IMR-90 (cell line): ENCODE measurements at regions not wholly inside any gene's neighbourhood (a gene's known extent, or its start where the extent isn't known, plus 50 kb on each side); places are given as distances from the start of the nearest gene placed in this dataset.

Source experiments
- ATAC-seq: fragments of 200-7000 bp; cut with Tn5 transposase; 2 replicates; pipeline ENCODE4 v1.9.1; 2020; ENCODE audit warnings: low read depth, mild to moderate bottlenecking, moderate library complexity
- BruUV-seq: library from RNA; stranded (reverse); fragments of 400-500 nt; replicated peaks from 2 replicates; lab custom pipeline; 2021; lab: Mats Ljungman, UMichigan
- CTCF ChIA-PET: fragments of 300-600 bp; formaldehyde crosslinking; extraction: SDS; loops from one replicate; lab custom pipeline; 2021; ENCODE audit warnings: antibody characterized with exemption; lab: Yijun Ruan, JAX
- POLR2A ChIA-PET: fragments of 300-600 bp; sonication (Branson Sonifier 250); formaldehyde crosslinking; loops from one replicate; lab custom pipeline; 2022; ENCODE audit warnings: antibody characterized with exemption; ENCODE audit not compliant: unreplicated experiment; lab: Charles Lee
- DNase-seq: peaks from one replicate; pipeline ENCODE4 v3.0.0; 2013
- H2AFZ ChIP-seq: replicated peaks from 2 replicates; pipeline ENCODE3; 2013; ENCODE audit warnings: low read length, mild to moderate bottlenecking; ENCODE audit not compliant: poor library complexity
- H2AK5ac ChIP-seq: 2 replicates; pipeline ENCODE4 v1.6.1; 2013; ENCODE audit warnings: low read depth, low read length, inconsistent platforms
- H2AK9ac ChIP-seq: replicated peaks from 2 replicates; pipeline ENCODE3; 2013; ENCODE audit warnings: mild to moderate bottlenecking, low read depth, low read length, moderate library complexity; ENCODE audit not compliant: poor library complexity
- H2BK120ac ChIP-seq: 2 replicates; pipeline ENCODE4 v1.6.1; 2013; ENCODE audit warnings: low read depth, low read length, inconsistent platforms
- H2BK15ac ChIP-seq: 3 replicates; pipeline ENCODE4 v1.6.1; 2013; ENCODE audit warnings: low read depth, low read length, inconsistent platforms
- H2BK20ac ChIP-seq: 2 replicates; pipeline ENCODE4 v1.6.1; 2013; ENCODE audit warnings: low read depth, mild to moderate bottlenecking, inconsistent platforms, low read length, moderate library complexity
- H2BK5ac ChIP-seq: 2 replicates; pipeline ENCODE4 v1.6.1; 2013; ENCODE audit warnings: mild to moderate bottlenecking, low read depth, low read length, inconsistent platforms; ENCODE audit not compliant: poor library complexity, severe bottlenecking
- H3K14ac ChIP-seq: replicated peaks from 2 replicates; pipeline ENCODE4 v1.6.1; 2013; ENCODE audit warnings: low read depth, low read length, inconsistent platforms
- H3K18ac ChIP-seq: 2 replicates; pipeline ENCODE4 v1.6.1; 2013; ENCODE audit warnings: low read depth, low read length, control low read depth
- H3K23ac ChIP-seq: 2 replicates; pipeline ENCODE4 v1.6.1; 2013; ENCODE audit warnings: low read depth, low read length, inconsistent platforms
- H3K27ac ChIP-seq: 2 replicates; pipeline ENCODE4 v1.5.1; 2013; ENCODE audit warnings: mild to moderate bottlenecking, control low read depth, low read length; ENCODE audit not compliant: insufficient read depth
- H3K27me3 ChIP-seq: 2 replicates; pipeline ENCODE4 v1.6.1; 2013; ENCODE audit warnings: low read length; ENCODE audit not compliant: control insufficient read depth, insufficient read depth
- H3K36me3 ChIP-seq: 2 replicates; pipeline ENCODE4 v1.6.1; 2013; ENCODE audit warnings: low read length, mixed read lengths; ENCODE audit not compliant: control insufficient read depth, insufficient read depth
- H3K4ac ChIP-seq: 2 replicates; pipeline ENCODE4 v1.6.1; 2013; ENCODE audit warnings: low read depth, low read length, inconsistent platforms
- H3K4me1 ChIP-seq: 2 replicates; pipeline ENCODE4 v1.6.1; 2013; ENCODE audit warnings: low read length, mixed read lengths; ENCODE audit not compliant: control insufficient read depth, insufficient read depth
- H3K4me2 ChIP-seq: 2 replicates; pipeline ENCODE4 v1.6.1; 2013; ENCODE audit warnings: low read depth, mild to moderate bottlenecking, control low read depth, low read length, moderate library complexity
- H3K4me3 ChIP-seq: 2 replicates; pipeline ENCODE4 v1.5.1; 2013; ENCODE audit warnings: low read depth, mild to moderate bottlenecking, control low read depth, low read length, moderate library complexity; ENCODE audit not compliant: insufficient read depth
- H3K56ac ChIP-seq: 2 replicates; pipeline ENCODE4 v1.6.1; 2013; ENCODE audit warnings: low read length, inconsistent platforms; ENCODE audit not compliant: insufficient read depth; ENCODE audit errors: extremely low read depth
- H3K79me1 ChIP-seq, 2 experiments: 2 replicates each; pipeline ENCODE4 v1.6.1; 2013; ENCODE audit warnings: low read length in 2 of 2, inconsistent platforms in 1 of 2, low read depth in 1 of 2
- H3K9ac ChIP-seq: 2 replicates; pipeline ENCODE4 v1.6.1; 2013; ENCODE audit warnings: low read depth, low read length, control low read depth
- H3K9me1 ChIP-seq: 2 replicates; pipeline ENCODE4 v1.6.1; 2013; ENCODE audit warnings: low read length, inconsistent platforms; ENCODE audit not compliant: insufficient read depth
- H3K9me3 ChIP-seq: 2 replicates; pipeline ENCODE4 v1.6.1; 2013; ENCODE audit warnings: low read length; ENCODE audit not compliant: control insufficient read depth, insufficient read depth
- H4K20me1 ChIP-seq: 2 replicates; pipeline ENCODE4 v1.6.1; 2013; ENCODE audit warnings: low read length, inconsistent platforms; ENCODE audit not compliant: insufficient read depth
- H4K5ac ChIP-seq: 2 replicates; pipeline ENCODE4 v1.6.1; 2013; ENCODE audit warnings: mild to moderate bottlenecking, low read depth, low read length, control low read depth
- H4K8ac ChIP-seq, 2 experiments: 2 replicates each; pipeline ENCODE4 v1.6.1; 2013; ENCODE audit warnings: low read depth in 2 of 2, low read length in 2 of 2, control low read depth in 1 of 2, inconsistent platforms in 1 of 2
- H4K91ac ChIP-seq: 2 replicates; pipeline ENCODE4 v1.6.1; 2013; ENCODE audit warnings: low read depth, low read length, inconsistent platforms; ENCODE audit not compliant: insufficient read depth
- BHLHE40 ChIP-seq: fragments of 150-350 bp; IDR thresholded peaks from 2 replicates; pipeline ENCODE4 v1.6.1; 2016; ENCODE audit warnings: mild to moderate bottlenecking, low read depth, low read length
- CEBPB ChIP-seq: IDR thresholded peaks from 2 replicates; pipeline ENCODE4 v1.6.1; 2012; ENCODE audit warnings: low read depth, low read length, improper control_type of control experiment
- CHD1 ChIP-seq: IDR thresholded peaks from 2 replicates; pipeline ENCODE4 v1.6.1; 2012; ENCODE audit warnings: low read depth, low read length, improper control_type of control experiment
- FOS ChIP-seq: fragments of 150-350 bp; IDR thresholded peaks from 2 replicates; pipeline ENCODE4 v1.6.1; 2016; ENCODE audit warnings: low read depth, low read length
- MAFK ChIP-seq: IDR thresholded peaks from 2 replicates; pipeline ENCODE4 v1.6.1; 2012; ENCODE audit warnings: low read depth, low read length, improper control_type of control experiment
- MAZ ChIP-seq: IDR thresholded peaks from 2 replicates; pipeline ENCODE4 v1.6.1; 2012; ENCODE audit warnings: low read depth, mild to moderate bottlenecking, low read length, improper control_type of control experiment, moderate library complexity, borderline replicate concordance
- MXI1 ChIP-seq: IDR thresholded peaks from 2 replicates; pipeline ENCODE4 v1.6.1; 2012; ENCODE audit warnings: low read depth, mild to moderate bottlenecking, low read length, moderate library complexity, borderline replicate concordance
- NFE2L2 ChIP-seq: fragments of 150-350 bp; IDR thresholded peaks from 2 replicates; pipeline ENCODE4 v1.6.1; 2016; ENCODE audit warnings: low read depth, mild to moderate bottlenecking, low read length
- POLR2A ChIP-seq: IDR thresholded peaks from 2 replicates; pipeline ENCODE4 v1.6.1; 2012; ENCODE audit warnings: mild to moderate bottlenecking, low read depth, low read length
- RAD21 ChIP-seq: IDR thresholded peaks from 2 replicates; pipeline ENCODE4 v1.6.1; 2012; ENCODE audit warnings: low read length, improper control_type of control experiment
- RCOR1 ChIP-seq: IDR thresholded peaks from 2 replicates; pipeline ENCODE4 v1.6.1; 2012; ENCODE audit warnings: mild to moderate bottlenecking, low read length, improper control_type of control experiment; ENCODE audit not compliant: insufficient replicate concordance
- RFX5 ChIP-seq: IDR thresholded peaks from 2 replicates; pipeline ENCODE4 v1.8.0; 2012; ENCODE audit warnings: low read depth, mild to moderate bottlenecking, low read length, moderate library complexity
- SMC3 ChIP-seq: fragments of 150-350 bp; IDR thresholded peaks from 2 replicates; pipeline ENCODE4 v1.6.1; 2016; ENCODE audit warnings: low read depth, mild to moderate bottlenecking, antibody characterized with exemption, low read length, moderate library complexity
- whole genome bisulfite sequencing, 2 experiments: methylation state at CpG; one replicate each; pipeline versions ENCODE4 v1.1.5 to v1.1.7; 2013; ENCODE audit warnings: missing lambda C conversion rate in 2 of 2; ENCODE audit not compliant: insufficient read length in 1 of 2; ENCODE audit errors: extremely low coverage in 2 of 2; 5-methylcytosine and 5-hydroxymethylcytosine counted together
- dilution Hi-C: fragments of 300-500 bp; cut with HindIII; formaldehyde crosslinking; loops from one replicate; pipeline ENCODE4 v1.14.3; 2018; ENCODE audit warnings: low sequenced_read_pairs; ENCODE audit not compliant: unreplicated experiment
- in situ Hi-C: fragments of 300-500 bp; cut with MboI; formaldehyde crosslinking; loops from 3 replicates; pipeline ENCODE4 v1.14.3; 2019; ENCODE audit warnings: low sequenced_read_pairs, inconsistent platforms, mixed read lengths
- intact Hi-C: fragments of 100-400 bp; cut with micrococcal nuclease; formaldehyde crosslinking; loops from 2 replicates; pipeline ENCODE4 v1.10.0; 2022
- TF ChIP-seq, protein P1 (sequence below): conservative IDR thresholded peaks from 2 replicates; pipeline ENCODE4 v1.5.1; 2012; ENCODE audit warnings: mild to moderate bottlenecking, low read depth, low read length, improper control_type of control experiment
- TF ChIP-seq, protein P2 (sequence below): fragments of 150-350 bp; IDR thresholded peaks from 2 replicates; pipeline ENCODE4 v1.6.1; 2017; ENCODE audit warnings: mild to moderate bottlenecking, antibody characterized with exemption, low read length, low read depth
- TF ChIP-seq, protein P3 (sequence below): fragments of 150-350 bp; IDR thresholded peaks from 2 replicates; pipeline ENCODE4 v1.6.1; 2016; ENCODE audit warnings: low read depth, mild to moderate bottlenecking, low read length, moderate library complexity, borderline replicate concordance

DNA sequence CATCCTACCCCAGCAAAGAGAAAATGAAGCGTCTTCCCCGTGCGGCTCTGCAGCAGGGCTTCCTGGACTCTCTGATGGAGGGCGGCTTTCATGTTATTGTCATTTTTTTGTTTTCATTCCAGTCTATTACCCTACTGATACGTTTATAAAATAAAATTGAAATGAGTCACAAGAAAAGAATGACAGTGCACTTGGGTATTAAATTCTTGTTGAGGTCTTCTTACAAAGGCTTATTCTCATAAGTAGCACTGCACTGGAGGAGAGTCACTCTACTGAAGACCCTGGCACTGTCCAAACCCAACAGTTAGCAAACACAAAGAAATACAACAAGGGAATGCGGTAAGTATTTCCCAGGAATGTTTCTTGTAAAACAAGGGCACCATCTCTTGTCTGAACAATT is 379.3 kb downstream of the MAFB start:
- H3K9me1 ChIP-seq, result no peaks in the 10 kb centered on the region
- no peak overlapping the region for H3K14ac ChIP-seq
- BruUV-seq, result no TSS peak
- intact Hi-C loops, result no loop called here
- H4K8ac ChIP-seq, result no peak overlapping the region
- no peaks in the 10 kb centered on the region for H4K20me1 ChIP-seq
- no peak overlapping the region for H3K23ac ChIP-seq
- no peaks in the 10 kb centered on the region for H3K36me3 ChIP-seq
- ChIA-PET CTCF (no interaction called here), POLR2A (no interaction called here)
- H3K4ac ChIP-seq, result no peak overlapping the region
- no peaks in the 10 kb centered on the region for H3K4me1 ChIP-seq
- H3K4me2 ChIP-seq, result no peak overlapping the region
- no peak overlapping the region for H2BK5ac ChIP-seq
- no peak for DNase-seq
- H3K79me1 ChIP-seq, result no peaks in the 10 kb centered on the region
- no peak overlapping the region for H3K4me3 ChIP-seq
- H2AK9ac ChIP-seq, result no peak overlapping the region
- TF ChIP-seq MAFK (no peak), CEBPB (no peak), MXI1 (no peak), RFX5 (no peak), FOS (no peak), NFE2L2 (no peak), RCOR1 (no peak), MAZ (no peak), BHLHE40 (no peak), CHD1 (no peak), POLR2A (no peak), SMC3 (no peak), RAD21 (no peak)
- TF ChIP-seq, protein P1, sequence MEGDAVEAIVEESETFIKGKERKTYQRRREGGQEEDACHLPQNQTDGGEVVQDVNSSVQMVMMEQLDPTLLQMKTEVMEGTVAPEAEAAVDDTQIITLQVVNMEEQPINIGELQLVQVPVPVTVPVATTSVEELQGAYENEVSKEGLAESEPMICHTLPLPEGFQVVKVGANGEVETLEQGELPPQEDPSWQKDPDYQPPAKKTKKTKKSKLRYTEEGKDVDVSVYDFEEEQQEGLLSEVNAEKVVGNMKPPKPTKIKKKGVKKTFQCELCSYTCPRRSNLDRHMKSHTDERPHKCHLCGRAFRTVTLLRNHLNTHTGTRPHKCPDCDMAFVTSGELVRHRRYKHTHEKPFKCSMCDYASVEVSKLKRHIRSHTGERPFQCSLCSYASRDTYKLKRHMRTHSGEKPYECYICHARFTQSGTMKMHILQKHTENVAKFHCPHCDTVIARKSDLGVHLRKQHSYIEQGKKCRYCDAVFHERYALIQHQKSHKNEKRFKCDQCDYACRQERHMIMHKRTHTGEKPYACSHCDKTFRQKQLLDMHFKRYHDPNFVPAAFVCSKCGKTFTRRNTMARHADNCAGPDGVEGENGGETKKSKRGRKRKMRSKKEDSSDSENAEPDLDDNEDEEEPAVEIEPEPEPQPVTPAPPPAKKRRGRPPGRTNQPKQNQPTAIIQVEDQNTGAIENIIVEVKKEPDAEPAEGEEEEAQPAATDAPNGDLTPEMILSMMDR, result no peak
- TF ChIP-seq, protein P2, sequence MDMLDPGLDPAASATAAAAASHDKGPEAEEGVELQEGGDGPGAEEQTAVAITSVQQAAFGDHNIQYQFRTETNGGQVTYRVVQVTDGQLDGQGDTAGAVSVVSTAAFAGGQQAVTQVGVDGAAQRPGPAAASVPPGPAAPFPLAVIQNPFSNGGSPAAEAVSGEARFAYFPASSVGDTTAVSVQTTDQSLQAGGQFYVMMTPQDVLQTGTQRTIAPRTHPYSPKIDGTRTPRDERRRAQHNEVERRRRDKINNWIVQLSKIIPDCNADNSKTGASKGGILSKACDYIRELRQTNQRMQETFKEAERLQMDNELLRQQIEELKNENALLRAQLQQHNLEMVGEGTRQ, result no peak
- TF ChIP-seq, protein P3, sequence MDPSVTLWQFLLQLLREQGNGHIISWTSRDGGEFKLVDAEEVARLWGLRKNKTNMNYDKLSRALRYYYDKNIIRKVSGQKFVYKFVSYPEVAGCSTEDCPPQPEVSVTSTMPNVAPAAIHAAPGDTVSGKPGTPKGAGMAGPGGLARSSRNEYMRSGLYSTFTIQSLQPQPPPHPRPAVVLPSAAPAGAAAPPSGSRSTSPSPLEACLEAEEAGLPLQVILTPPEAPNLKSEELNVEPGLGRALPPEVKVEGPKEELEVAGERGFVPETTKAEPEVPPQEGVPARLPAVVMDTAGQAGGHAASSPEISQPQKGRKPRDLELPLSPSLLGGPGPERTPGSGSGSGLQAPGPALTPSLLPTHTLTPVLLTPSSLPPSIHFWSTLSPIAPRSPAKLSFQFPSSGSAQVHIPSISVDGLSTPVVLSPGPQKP, result no peak
- no peak for ATAC-seq
- H2AFZ ChIP-seq, result no peak overlapping the region
- no peak overlapping the region for H3K56ac ChIP-seq
- H4K91ac ChIP-seq, result no peak overlapping the region
- no CpG with 5 or more reads among the region's 6 CpGs for WGBS, 2 experiments
- no peak overlapping the region for H2BK15ac ChIP-seq
- no peak overlapping the region for H2AK5ac ChIP-seq
- H3K9ac ChIP-seq, result no peak overlapping the region
- no peak overlapping the region for H3K18ac ChIP-seq
- no peaks in the 10 kb centered on the region for H3K9me3 ChIP-seq
- H4K5ac ChIP-seq, result no peak overlapping the region
- H3K27me3 ChIP-seq, result no peaks in the 10 kb centered on the region
- H2BK20ac ChIP-seq, result no peak overlapping the region
- H2BK120ac ChIP-seq, result no peak overlapping the region
- dilution Hi-C loops, result no loop called here
- H3K27ac ChIP-seq, result no peak overlapping the region
- in situ Hi-C loops, result no loop called here
